Pancreas (tissue), 10 donors: ENCODE measurements at regions not wholly inside any gene's neighbourhood (a gene's known extent, or its start where the extent isn't known, plus 50 kb on each side); places are given as distances from the start of the nearest gene placed in this dataset.

Experiments used
- ATAC-seq, 4 donors: fragments of 200-7000 bp; cut with Tn5 transposase; one replicate each; pipeline versions ENCODE4 v1.8.0 to v1.9.1; 2020; ENCODE audit warnings: mild to moderate bottlenecking in 4 of 4, moderate library complexity in 4 of 4
- DNase-seq, 6 donors: peaks; one replicate each; pipeline ENCODE4 v3.0.0-alpha.2; 2020
- FAIRE-seq: peaks from 2 replicates; lab custom pipeline; 2012; peaks lifted over from hg19 to GRCh38; lab: Jason Lieb, UNC
- H3K27ac ChIP-seq, 4 donors: fragments of 200-600 bp; sonication (generic); 1 replicate in 3 of 4; 2 replicates in 1 of 4; pipeline versions ENCODE4 v1.5.0 to v1.8.0; 2020
- H3K27me3 ChIP-seq, 4 donors: fragments of 200-600 bp; one replicate each; pipeline ENCODE4 v1.8.0; 2021
- H3K36me3 ChIP-seq, 3 donors: fragments of 200-600 bp; sonication (generic) in 1 of 3; one replicate each; pipeline versions ENCODE4 v1.5.0 to v1.8.0; 2020 to 2021
- H3K4me1 ChIP-seq, 3 donors: fragments of 200-600 bp; one replicate each; pipeline ENCODE4 v1.8.0; 2021
- H3K4me3 ChIP-seq, 4 donors: fragments of 200-600 bp; sonication (generic) in 2 of 4; one replicate each; pipeline versions ENCODE4 v1.5.0 to v1.8.0; 2020 to 2021
- H3K9me3 ChIP-seq, 4 donors: fragments of 200-600 bp; one replicate each; pipeline ENCODE4 v1.8.0; 2021
- CTCF ChIP-seq, 4 donors: fragments of 200-600 bp; sonication (generic) in 3 of 4; IDR thresholded peaks; one replicate each; pipeline versions ENCODE4 v1.5.0 to v1.8.0; 2021; ENCODE audit warnings: antibody characterized with exemption in 4 of 4
- WGBS, 2 donors: extraction: QIAGEN DNeasy Blood & Tissue Kit; methylation state at CpG; one replicate each; pipeline ENCODE4 v1.1.7; 2013; 5-methylcytosine and 5-hydroxymethylcytosine counted together
- intact Hi-C, 3 donors: fragments of 100-400 bp; cut with DNase I; formaldehyde crosslinking; loops; one replicate each; pipeline versions ENCODE4 v1.11.1 to v1.14.2; 2022
- donor health status: healthy with polysubstance abuse.
- donor health status: DM: no; HTN: no; CAD: no; lungs with moderate emphysema.
- donor health status: DM: no; HTN: no; CAD: no.
- donor health status: control.
- donor health status: control.
- donor health status: Bipolar disorder and iron deficiency.
- donor health status: DM: yes; HTN: yes; CAD: no.
- donor health status: DM: no; HTN: no; CAD: no.
- donor health status: DM: no; HTN: no; CAD: no.
- donor health status: DM: yes; HTN: yes; CAD: no.

DNA sequence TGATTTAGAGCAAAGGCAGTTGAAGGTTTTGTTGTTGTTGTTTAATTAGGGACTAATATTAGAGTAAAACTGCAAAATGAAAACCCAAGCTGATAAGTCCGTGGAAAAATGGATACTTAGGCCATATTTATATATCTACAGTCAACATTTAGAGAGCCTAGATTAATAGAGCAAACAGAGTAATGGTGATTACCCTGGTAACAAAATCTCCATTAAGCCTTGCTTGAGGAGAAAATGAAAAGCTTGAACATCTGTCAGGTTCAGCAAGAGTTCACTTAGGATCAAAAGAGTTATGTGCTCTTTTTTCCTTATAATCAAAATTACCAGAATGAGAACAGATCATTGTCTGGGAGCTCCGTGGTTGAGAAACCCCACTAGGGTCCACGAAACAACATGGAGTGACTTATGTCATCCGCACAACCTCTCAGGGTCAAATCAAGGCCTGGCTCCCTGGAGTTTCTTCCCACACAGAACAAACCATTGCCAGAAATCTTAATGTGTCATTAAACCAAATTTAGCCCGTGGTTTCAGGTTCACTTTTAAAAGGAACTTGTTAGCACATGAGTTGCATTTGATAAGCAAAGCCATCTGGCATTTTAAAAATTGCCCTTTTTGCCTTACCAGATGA is 381.2 kb downstream of the GABRB3 start:
- FAIRE-seq (no peak), ATAC-seq (peak in 2 of 4 donors; percentile 59 to 82), DNase-seq (no peak)
- no peak for TF ChIP-seq CTCF (IDR thresholded peaks at IDR 0.05)
- H3K27ac ChIP-seq, result no peak overlapping the region
- no peaks in the 10 kb centered on the region for H3K9me3 ChIP-seq
- no peak overlapping the region for H3K4me3 ChIP-seq
- H3K36me3 ChIP-seq, result no peaks in the 10 kb centered on the region
- peaks cover 0 to 3% (median 0%) of the 10 kb centered on the region in 3 donors for H3K4me1 ChIP-seq
- 25 to 26% methylated on average over 5 of the region's 5 CpGs for WGBS, 2 donors
- peaks cover 0 to 4% (median 0%) of the 10 kb centered on the region in 4 donors for H3K27me3 ChIP-seq
- intact Hi-C loops, result no loop called here

GRCh38 chr15:26382444-26383072 is 390.3 kb downstream of the GABRB3 start:
- H3K9me3 ChIP-seq, result no peaks in the 10 kb centered on the region
- no peaks in the 10 kb centered on the region for H3K36me3 ChIP-seq
- no peaks in the 10 kb centered on the region for H3K4me1 ChIP-seq
- no peak for TF ChIP-seq CTCF (IDR thresholded peaks at IDR 0.05)
- no peak overlapping the region for H3K27ac ChIP-seq
- no peak overlapping the region for H3K4me3 ChIP-seq
- peaks cover 0 to 8% (median 0%) of the 10 kb centered on the region in 4 donors for H3K27me3 ChIP-seq
- no peak for DNase-seq
- WGBS, 2 donors, result 56 to 62% methylated on average over 8 of the region's 8 CpGs
- FAIRE-seq, result no peak
- intact Hi-C loops, result no loop called here
- no peak for ATAC-seq

GRCh38 chr15:26378304-26378703 is 394.6 kb downstream of the GABRB3 start:
- WGBS, 2 donors, result 20 to 26% methylated on average over 2 of the region's 2 CpGs
- FAIRE-seq, result no peak

GRCh38 chr15:26376243-26376642 is 396.6 kb downstream of the GABRB3 start:
- intact Hi-C loops, result no loop called here
- no peak for ATAC-seq
- no peak for FAIRE-seq

More at GRCh38 chr15:26378304-26378703, 394.6 kb downstream of the GABRB3 start:
- Histone ChIP-seq H3K9me3 (no peaks in the 10 kb centered on the region), H3K4me3 (no peak overlapping the region), H3K27ac (no peak overlapping the region), H3K4me1 (no peaks in the 10 kb centered on the region), H3K27me3 (no peaks in the 10 kb centered on the region), H3K36me3 (no peaks in the 10 kb centered on the region)
- intact Hi-C loops, result no loop called here
- no peak for ATAC-seq
- DNase-seq, result no peak
- no peak for TF ChIP-seq CTCF (IDR thresholded peaks at IDR 0.05)

More at GRCh38 chr15:26376243-26376642, 396.6 kb downstream of the GABRB3 start:
- Histone ChIP-seq H3K4me1 (no peaks in the 10 kb centered on the region), H3K9me3 (no peaks in the 10 kb centered on the region), H3K36me3 (no peaks in the 10 kb centered on the region), H3K4me3 (no peak overlapping the region), H3K27ac (no peak overlapping the region), H3K27me3 (no peaks in the 10 kb centered on the region)
- DNase-seq, result no peak
- TF ChIP-seq CTCF (IDR thresholded peaks at IDR 0.05), result no peak
- WGBS, 2 donors, result 37 to 39% methylated on average over 2 of the region's 2 CpGs
